ENCODE measurements at regions not wholly inside any gene's neighbourhood (a gene's known extent, or its start where the extent isn't known, plus 50 kb on each side); places are given as distances from the start of the nearest gene placed in this dataset.
"Not testable (repeated sequence)": the region's sequence is repeated elsewhere in the genome, so short reads cannot be mapped to it uniquely, and the experiment has no call there.

- no peak for DNase-seq (ENCODE audit: insufficient read length, low spot score)
- no peak for TF ChIP-seq POLR2A (IDR thresholded peaks at IDR 0.05; ENCODE audit: low read depth, low read length)
- no peak for FAIRE-seq
Observed at GRCh38 chr21:35386491-35387079, 337.5 kb upstream of the RUNX1 start.

- no peak for TF ChIP-seq POLR2A (IDR thresholded peaks at IDR 0.05; ENCODE audit: low read depth, low read length)
- FAIRE-seq (no peak), DNase-seq (ENCODE audit: insufficient read length, low spot score) (no peak)
Observed at GRCh38 chr21:35384375-35384774, 335.3 kb upstream of the RUNX1 start.

- TF ChIP-seq POLR2A (IDR thresholded peaks at IDR 0.05; ENCODE audit: low read depth, low read length): no peak
- FAIRE-seq (no peak), DNase-seq (ENCODE audit: insufficient read length, low spot score) (no peak)
Observed at GRCh38 chr21:35382696-35383095, 333.6 kb upstream of the RUNX1 start.

GRCh38 chr21:35381743-35382310 is 332.7 kb upstream of the RUNX1 start:
- FAIRE-seq (no peak), DNase-seq (ENCODE audit: insufficient read length, low spot score) (no peak)

GRCh38 chr21:35380304-35380703 is 331.2 kb upstream of the RUNX1 start:
- not testable (repeated sequence) for DNase-seq (ENCODE audit: insufficient read length, low spot score); FAIRE-seq

More at GRCh38 chr21:35381743-35382310, 332.7 kb upstream of the RUNX1 start:
- no peak for TF ChIP-seq POLR2A (IDR thresholded peaks at IDR 0.05; ENCODE audit: low read depth, low read length)

- no peak for FAIRE-seq
- DNase-seq (ENCODE audit: insufficient read length, low spot score): no peak
Observed at GRCh38 chr21:35378881-35379280, 329.8 kb upstream of the RUNX1 start.

GRCh38 chr21:35377505-35378090 is 328.5 kb upstream of the RUNX1 start:
- FAIRE-seq: no peak
- DNase-seq (ENCODE audit: insufficient read length, low spot score): no peak
- no peak for TF ChIP-seq POLR2A (IDR thresholded peaks at IDR 0.05; ENCODE audit: low read depth, low read length)

More at GRCh38 chr21:35378881-35379280, 329.8 kb upstream of the RUNX1 start:
- TF ChIP-seq POLR2A (IDR thresholded peaks at IDR 0.05; ENCODE audit: low read depth, low read length): no peak

GRCh38 chr21:35376406-35377135 is 327.5 kb upstream of the RUNX1 start:
- FAIRE-seq (no peak), DNase-seq (ENCODE audit: insufficient read length, low spot score) (no peak)
- no peak for TF ChIP-seq POLR2A (IDR thresholded peaks at IDR 0.05; ENCODE audit: low read depth, low read length)

- DNase-seq (ENCODE audit: insufficient read length, low spot score) (no peak), FAIRE-seq (no peak)
- TF ChIP-seq POLR2A (IDR thresholded peaks at IDR 0.05; ENCODE audit: low read depth, low read length): no peak
Observed at GRCh38 chr21:35375115-35375514, 326.0 kb upstream of the RUNX1 start.

GRCh38 chr21:35373998-35374397 is 324.9 kb upstream of the RUNX1 start:
- no peak for TF ChIP-seq POLR2A (IDR thresholded peaks at IDR 0.05; ENCODE audit: low read depth, low read length)
- DNase-seq (ENCODE audit: insufficient read length, low spot score) (no peak), FAIRE-seq (no peak)

GRCh38 chr21:35372201-35372600 is 323.1 kb upstream of the RUNX1 start:
- DNase-seq (ENCODE audit: insufficient read length, low spot score) (no peak), FAIRE-seq (no peak)
- no peak for TF ChIP-seq POLR2A (IDR thresholded peaks at IDR 0.05; ENCODE audit: low read depth, low read length)

- no peak for TF ChIP-seq POLR2A (IDR thresholded peaks at IDR 0.05; ENCODE audit: low read depth, low read length)
- DNase-seq (ENCODE audit: insufficient read length, low spot score): no peak
- FAIRE-seq: no peak
Observed at GRCh38 chr21:35370671-35371070, 321.6 kb upstream of the RUNX1 start.

- FAIRE-seq (no peak), DNase-seq (ENCODE audit: insufficient read length, low spot score) (no peak)
- no peak for TF ChIP-seq POLR2A (IDR thresholded peaks at IDR 0.05; ENCODE audit: low read depth, low read length)
Observed at GRCh38 chr21:35370071-35370470, 321.0 kb upstream of the RUNX1 start.

GRCh38 chr21:35368326-35368725 is 319.2 kb upstream of the RUNX1 start:
- TF ChIP-seq POLR2A (IDR thresholded peaks at IDR 0.05; ENCODE audit: low read depth, low read length): no peak
- FAIRE-seq: no peak
- DNase-seq (ENCODE audit: insufficient read length, low spot score): no peak
